ENCODE measurements at regions not wholly inside any gene's neighbourhood (a gene's known extent, or its start where the extent isn't known, plus 50 kb on each side); places are given as distances from the start of the nearest gene placed in this dataset.

DNA sequence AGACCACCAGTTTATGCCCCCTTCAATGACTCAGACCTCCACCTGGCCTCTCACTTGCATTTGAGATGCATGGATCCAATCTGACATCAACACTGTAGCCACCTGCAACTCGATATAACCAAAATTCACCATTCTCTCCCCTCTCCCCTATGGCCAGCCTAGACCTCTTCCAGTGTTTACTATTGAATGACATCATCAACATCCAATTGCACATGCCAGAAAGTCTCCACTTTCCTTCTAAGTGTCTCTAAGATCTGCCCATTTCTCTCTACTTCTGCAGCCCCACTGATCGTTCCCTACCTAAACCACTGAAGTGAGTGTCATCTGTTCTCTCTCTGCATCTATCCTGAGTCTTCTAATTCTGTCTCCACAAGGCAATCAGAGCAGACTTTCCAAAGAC, 151.3 kb upstream of the APCDD1 start:
- no peaks in the 10 kb centered on the region for H3K36me3 ChIP-seq (ENCODE audit: insufficient read depth)
- no peak overlapping the region for H3K27ac ChIP-seq (ENCODE audit: low read depth)
- ATAC-seq (no peak), DNase-seq (ENCODE audit: low spot score) (no peak)
- 0 out of 2 replicates have a peak, but pooled peaks cover 10% of the 10 kb centered on the region for H3K9me2 ChIP-seq (ENCODE audit: insufficient read depth)
- no peak overlapping the region for H3K4me2 ChIP-seq
- H3K9me3 Mint-ChIP-seq: peaks cover under 1% of the 10 kb centered on the region; the same call in 1 of the 3 replicates
- H4K20me1 ChIP-seq (replicated peaks; ENCODE audit: insufficient read depth): no peaks in the 10 kb centered on the region
- no peak overlapping the region for H2AFZ ChIP-seq
- H3K4me3 Mint-ChIP-seq: no peak overlapping the region
- peaks cover 9% of the 10 kb centered on the region for H3K4me1 Mint-ChIP-seq
- no peaks in the 10 kb centered on the region for H3K4me1 ChIP-seq (ENCODE audit: insufficient read depth)
- no peak overlapping the region for H3K4me3 ChIP-seq
- no peaks in the 10 kb centered on the region; the same call in 2 of the 3 replicates for H3K36me3 Mint-ChIP-seq (ENCODE audit: low read depth)
- H3K27ac Mint-ChIP-seq: no peak overlapping the region
- H3K27me3 ChIP-seq (ENCODE audit: insufficient read depth): no peaks in the 10 kb centered on the region
- TF ChIP-seq EZH2 (IDR thresholded peaks at IDR 0.05; ENCODE audit: low read depth, unreplicated experiment): no peak
- TF ChIP-seq STAT1 (IDR thresholded peaks at IDR 0.05; ENCODE audit: unreplicated experiment): no peak
- TF ChIP-seq POLR2AphosphoS5 (IDR thresholded peaks at IDR 0.05; ENCODE audit: low read depth): no peak
- TF ChIP-seq, protein P1, sequence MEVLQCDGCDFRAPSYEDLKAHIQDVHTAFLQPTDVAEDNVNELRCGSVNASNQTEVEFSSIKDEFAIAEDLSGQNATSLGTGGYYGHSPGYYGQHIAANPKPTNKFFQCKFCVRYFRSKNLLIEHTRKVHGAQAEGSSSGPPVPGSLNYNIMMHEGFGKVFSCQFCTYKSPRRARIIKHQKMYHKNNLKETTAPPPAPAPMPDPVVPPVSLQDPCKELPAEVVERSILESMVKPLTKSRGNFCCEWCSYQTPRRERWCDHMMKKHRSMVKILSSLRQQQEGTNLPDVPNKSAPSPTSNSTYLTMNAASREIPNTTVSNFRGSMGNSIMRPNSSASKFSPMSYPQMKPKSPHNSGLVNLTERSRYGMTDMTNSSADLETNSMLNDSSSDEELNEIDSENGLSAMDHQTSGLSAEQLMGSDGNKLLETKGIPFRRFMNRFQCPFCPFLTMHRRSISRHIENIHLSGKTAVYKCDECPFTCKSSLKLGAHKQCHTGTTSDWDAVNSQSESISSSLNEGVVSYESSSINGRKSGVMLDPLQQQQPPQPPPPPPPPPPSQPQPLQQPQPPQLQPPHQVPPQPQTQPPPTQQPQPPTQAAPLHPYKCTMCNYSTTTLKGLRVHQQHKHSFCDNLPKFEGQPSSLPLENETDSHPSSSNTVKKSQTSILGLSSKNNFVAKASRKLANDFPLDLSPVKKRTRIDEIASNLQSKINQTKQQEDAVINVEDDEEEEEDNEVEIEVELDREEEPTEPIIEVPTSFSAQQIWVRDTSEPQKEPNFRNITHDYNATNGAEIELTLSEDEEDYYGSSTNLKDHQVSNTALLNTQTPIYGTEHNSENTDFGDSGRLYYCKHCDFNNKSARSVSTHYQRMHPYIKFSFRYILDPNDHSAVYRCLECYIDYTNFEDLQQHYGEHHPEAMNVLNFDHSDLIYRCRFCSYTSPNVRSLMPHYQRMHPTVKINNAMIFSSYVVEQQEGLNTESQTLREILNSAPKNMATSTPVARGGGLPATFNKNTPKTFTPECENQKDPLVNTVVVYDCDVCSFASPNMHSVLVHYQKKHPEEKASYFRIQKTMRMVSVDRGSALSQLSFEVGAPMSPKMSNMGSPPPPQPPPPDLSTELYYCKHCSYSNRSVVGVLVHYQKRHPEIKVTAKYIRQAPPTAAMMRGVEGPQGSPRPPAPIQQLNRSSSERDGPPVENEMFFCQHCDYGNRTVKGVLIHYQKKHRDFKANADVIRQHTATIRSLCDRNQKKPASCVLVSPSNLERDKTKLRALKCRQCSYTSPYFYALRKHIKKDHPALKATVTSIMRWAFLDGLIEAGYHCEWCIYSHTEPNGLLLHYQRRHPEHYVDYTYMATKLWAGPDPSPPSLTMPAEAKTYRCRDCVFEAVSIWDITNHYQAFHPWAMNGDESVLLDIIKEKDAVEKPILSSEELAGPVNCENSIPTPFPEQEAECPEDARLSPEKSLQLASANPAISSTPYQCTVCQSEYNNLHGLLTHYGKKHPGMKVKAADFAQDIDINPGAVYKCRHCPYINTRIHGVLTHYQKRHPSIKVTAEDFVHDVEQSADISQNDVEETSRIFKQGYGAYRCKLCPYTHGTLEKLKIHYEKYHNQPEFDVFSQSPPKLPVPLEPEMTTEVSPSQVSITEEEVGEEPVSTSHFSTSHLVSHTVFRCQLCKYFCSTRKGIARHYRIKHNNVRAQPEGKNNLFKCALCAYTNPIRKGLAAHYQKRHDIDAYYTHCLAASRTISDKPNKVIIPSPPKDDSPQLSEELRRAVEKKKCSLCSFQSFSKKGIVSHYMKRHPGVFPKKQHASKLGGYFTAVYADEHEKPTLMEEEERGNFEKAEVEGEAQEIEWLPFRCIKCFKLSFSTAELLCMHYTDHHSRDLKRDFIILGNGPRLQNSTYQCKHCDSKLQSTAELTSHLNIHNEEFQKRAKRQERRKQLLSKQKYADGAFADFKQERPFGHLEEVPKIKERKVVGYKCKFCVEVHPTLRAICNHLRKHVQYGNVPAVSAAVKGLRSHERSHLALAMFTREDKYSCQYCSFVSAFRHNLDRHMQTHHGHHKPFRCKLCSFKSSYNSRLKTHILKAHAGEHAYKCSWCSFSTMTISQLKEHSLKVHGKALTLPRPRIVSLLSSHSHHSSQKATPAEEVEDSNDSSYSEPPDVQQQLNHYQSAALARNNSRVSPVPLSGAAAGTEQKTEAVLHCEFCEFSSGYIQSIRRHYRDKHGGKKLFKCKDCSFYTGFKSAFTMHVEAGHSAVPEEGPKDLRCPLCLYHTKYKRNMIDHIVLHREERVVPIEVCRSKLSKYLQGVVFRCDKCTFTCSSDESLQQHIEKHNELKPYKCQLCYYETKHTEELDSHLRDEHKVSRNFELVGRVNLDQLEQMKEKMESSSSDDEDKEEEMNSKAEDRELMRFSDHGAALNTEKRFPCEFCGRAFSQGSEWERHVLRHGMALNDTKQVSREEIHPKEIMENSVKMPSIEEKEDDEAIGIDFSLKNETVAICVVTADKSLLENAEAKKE (CRISPR knock-in tag; IDR thresholded peaks at IDR 0.05): no peak
- TF ChIP-seq NANOG (IDR thresholded peaks at IDR 0.05; ENCODE audit: borderline replicate concordance): no peak
- no peak for TF ChIP-seq ZNF331 (CRISPR knock-in tag; IDR thresholded peaks at IDR 0.05; ENCODE audit: low read depth)
- TF ChIP-seq JUNB (IDR thresholded peaks at IDR 0.05; ENCODE audit: unreplicated experiment): no peak
- TF ChIP-seq CREB1 (CRISPR knock-in tag; IDR thresholded peaks at IDR 0.05; ENCODE audit: low read depth): no peak
- TF ChIP-seq, protein P2, sequence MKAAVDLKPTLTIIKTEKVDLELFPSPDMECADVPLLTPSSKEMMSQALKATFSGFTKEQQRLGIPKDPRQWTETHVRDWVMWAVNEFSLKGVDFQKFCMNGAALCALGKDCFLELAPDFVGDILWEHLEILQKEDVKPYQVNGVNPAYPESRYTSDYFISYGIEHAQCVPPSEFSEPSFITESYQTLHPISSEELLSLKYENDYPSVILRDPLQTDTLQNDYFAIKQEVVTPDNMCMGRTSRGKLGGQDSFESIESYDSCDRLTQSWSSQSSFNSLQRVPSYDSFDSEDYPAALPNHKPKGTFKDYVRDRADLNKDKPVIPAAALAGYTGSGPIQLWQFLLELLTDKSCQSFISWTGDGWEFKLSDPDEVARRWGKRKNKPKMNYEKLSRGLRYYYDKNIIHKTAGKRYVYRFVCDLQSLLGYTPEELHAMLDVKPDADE (IDR thresholded peaks at IDR 0.05): no peak
- TF ChIP-seq, protein P3, sequence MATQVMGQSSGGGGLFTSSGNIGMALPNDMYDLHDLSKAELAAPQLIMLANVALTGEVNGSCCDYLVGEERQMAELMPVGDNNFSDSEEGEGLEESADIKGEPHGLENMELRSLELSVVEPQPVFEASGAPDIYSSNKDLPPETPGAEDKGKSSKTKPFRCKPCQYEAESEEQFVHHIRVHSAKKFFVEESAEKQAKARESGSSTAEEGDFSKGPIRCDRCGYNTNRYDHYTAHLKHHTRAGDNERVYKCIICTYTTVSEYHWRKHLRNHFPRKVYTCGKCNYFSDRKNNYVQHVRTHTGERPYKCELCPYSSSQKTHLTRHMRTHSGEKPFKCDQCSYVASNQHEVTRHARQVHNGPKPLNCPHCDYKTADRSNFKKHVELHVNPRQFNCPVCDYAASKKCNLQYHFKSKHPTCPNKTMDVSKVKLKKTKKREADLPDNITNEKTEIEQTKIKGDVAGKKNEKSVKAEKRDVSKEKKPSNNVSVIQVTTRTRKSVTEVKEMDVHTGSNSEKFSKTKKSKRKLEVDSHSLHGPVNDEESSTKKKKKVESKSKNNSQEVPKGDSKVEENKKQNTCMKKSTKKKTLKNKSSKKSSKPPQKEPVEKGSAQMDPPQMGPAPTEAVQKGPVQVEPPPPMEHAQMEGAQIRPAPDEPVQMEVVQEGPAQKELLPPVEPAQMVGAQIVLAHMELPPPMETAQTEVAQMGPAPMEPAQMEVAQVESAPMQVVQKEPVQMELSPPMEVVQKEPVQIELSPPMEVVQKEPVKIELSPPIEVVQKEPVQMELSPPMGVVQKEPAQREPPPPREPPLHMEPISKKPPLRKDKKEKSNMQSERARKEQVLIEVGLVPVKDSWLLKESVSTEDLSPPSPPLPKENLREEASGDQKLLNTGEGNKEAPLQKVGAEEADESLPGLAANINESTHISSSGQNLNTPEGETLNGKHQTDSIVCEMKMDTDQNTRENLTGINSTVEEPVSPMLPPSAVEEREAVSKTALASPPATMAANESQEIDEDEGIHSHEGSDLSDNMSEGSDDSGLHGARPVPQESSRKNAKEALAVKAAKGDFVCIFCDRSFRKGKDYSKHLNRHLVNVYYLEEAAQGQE (IDR thresholded peaks at IDR 0.05; ENCODE audit: unreplicated experiment): no peak
- no peak for TF ChIP-seq EZH2phosphoT487 (IDR thresholded peaks at IDR 0.05; ENCODE audit: unreplicated experiment)
- no peak for TF ChIP-seq ZNF114 (CRISPR knock-in tag; IDR thresholded peaks at IDR 0.05)
- TF ChIP-seq, protein P4, sequence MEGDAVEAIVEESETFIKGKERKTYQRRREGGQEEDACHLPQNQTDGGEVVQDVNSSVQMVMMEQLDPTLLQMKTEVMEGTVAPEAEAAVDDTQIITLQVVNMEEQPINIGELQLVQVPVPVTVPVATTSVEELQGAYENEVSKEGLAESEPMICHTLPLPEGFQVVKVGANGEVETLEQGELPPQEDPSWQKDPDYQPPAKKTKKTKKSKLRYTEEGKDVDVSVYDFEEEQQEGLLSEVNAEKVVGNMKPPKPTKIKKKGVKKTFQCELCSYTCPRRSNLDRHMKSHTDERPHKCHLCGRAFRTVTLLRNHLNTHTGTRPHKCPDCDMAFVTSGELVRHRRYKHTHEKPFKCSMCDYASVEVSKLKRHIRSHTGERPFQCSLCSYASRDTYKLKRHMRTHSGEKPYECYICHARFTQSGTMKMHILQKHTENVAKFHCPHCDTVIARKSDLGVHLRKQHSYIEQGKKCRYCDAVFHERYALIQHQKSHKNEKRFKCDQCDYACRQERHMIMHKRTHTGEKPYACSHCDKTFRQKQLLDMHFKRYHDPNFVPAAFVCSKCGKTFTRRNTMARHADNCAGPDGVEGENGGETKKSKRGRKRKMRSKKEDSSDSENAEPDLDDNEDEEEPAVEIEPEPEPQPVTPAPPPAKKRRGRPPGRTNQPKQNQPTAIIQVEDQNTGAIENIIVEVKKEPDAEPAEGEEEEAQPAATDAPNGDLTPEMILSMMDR (conservative IDR thresholded peaks at IDR 0.05; ENCODE audit: low read depth in 2 of 2): no peak
- no peaks in the 10 kb centered on the region for H3F3A ChIP-seq (replicated peaks; ENCODE audit: low read depth)
- no peaks in the 10 kb centered on the region for H3K79me2 ChIP-seq (replicated peaks; ENCODE audit: insufficient read depth)
- peaks cover 7% of the 10 kb centered on the region for H3K27me3 Mint-ChIP-seq (ENCODE audit: insufficient read depth, low read depth, poor library complexity)
